ENCODE measurements at regions not wholly inside any gene's neighbourhood (a gene's known extent, or its start where the extent isn't known, plus 50 kb on each side); places are given as distances from the start of the nearest gene placed in this dataset.
"Not testable (repeated sequence)": the region's sequence is repeated elsewhere in the genome, so short reads cannot be mapped to it uniquely, and the experiment has no call there.

DNA sequence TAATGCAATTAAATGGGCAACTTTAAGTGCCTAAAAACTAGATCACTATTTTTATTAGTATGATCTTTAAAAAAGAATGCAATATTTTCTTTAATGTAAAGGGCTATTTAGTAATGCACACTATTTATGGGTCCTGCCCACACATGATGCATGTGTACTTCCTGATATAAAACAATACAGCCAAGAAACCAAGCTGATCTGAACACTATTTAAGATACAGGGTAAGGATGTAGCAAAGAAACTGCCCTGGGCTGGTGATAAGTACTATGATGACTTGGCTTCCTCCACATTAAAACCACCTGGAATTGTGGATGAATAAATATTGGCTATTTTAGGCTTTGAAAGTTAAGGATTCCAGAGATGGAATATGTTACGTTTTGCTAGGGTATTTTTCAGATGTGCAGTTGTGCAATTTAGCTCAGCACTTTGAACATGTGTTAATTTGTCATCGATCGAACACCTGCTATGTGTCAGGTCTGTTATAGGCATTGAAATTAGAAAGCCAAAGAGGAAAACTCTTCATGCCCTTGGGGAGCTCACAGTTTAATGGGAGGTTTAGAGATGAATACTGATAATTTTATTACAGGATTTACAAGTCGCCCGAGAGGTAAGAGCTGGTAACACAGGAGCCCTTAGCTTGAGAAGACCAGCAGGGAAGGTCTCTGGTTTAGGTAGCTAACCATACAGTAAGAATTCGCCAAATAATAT lies 276.7 kb downstream of the PLK2 start:
- H3K4me3 Mint-ChIP-seq: no peak overlapping the region
- no peaks in the 10 kb centered on the region for H3K27me3 Mint-ChIP-seq
- no peaks in the 10 kb centered on the region for H3K36me3 Mint-ChIP-seq
- no peaks in the 10 kb centered on the region for H3K9me3 Mint-ChIP-seq
- H3K27ac Mint-ChIP-seq: no peak overlapping the region
- ATAC-seq (replicated peaks) (no peak), DNase-seq (no peak)
- no peaks in the 10 kb centered on the region for H3K4me1 Mint-ChIP-seq

DNA sequence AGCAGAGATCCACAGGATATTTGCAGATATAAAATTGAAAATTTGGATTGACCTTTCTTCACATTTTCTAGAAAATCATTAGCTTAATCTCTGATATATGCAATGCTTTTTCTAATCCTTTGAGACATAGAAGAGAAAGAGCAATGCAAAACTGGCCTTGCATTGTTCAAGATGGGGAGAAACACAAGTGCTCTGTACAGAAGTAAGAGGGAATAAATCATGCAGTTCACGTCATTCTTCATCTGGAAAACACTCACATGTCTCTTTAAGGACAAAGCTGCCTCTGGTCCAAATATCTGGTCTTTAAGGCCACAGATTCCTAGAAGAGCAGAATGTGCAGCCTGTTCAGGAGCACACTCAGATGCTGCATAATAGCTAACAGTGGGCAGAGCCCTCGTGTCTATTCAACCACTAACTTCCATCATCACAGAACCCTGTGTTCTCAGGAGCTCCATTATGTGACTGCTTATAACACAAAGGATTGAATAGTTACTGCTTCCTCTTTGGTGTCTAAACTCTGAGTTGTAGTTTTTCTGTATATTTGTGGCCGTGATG lies 277.5 kb downstream of the PLK2 start:
- Mint-ChIP-seq H3K27ac (no peak overlapping the region), H3K4me1 (no peaks in the 10 kb centered on the region), H3K27me3 (no peaks in the 10 kb centered on the region), H3K4me3 (no peak overlapping the region), H3K9me3 (no peaks in the 10 kb centered on the region), H3K36me3 (no peaks in the 10 kb centered on the region)
- ATAC-seq (replicated peaks): peak in 1 of 2 donors; percentile 10
- no peak for DNase-seq

DNA sequence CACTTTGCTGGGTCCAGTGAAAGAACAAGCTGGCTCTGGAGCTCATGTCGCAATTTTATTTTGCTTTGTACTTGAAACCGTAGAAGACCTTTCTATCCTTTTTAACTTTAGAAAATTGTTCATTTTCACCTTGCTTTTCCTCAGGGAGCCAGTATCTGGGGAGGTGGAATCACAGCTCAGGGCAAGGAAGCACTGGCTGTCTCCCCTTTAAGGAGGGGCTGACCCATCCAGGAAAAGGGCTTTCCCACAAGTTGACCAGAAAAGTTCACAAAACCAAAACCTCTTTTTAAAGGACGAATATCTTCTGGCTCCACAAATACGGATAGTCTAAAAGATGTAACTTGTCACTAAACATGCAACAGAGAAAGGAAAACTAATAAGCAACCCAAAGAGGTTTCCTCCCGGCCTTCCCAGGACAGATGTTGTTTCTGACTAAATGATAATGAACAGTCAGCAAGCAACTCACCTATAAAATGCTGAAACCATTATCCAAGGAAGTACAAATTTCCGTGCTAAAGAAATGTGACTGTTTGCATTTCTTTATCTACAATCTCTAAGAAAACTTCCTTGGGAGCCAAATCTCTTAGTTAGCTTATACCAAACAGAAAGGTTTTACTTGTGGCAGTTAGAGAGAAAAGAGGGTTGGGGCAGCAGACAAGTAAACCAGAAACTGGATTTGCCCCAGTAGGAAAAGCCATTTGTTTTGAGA lies 278.2 kb downstream of the PLK2 start:
- ATAC-seq (replicated peaks): no peak
- Mint-ChIP-seq H3K36me3 (no peaks in the 10 kb centered on the region), H3K4me3 (no peak overlapping the region), H3K4me1 (no peaks in the 10 kb centered on the region), H3K9me3 (no peaks in the 10 kb centered on the region), H3K27me3 (no peaks in the 10 kb centered on the region), H3K27ac (no peak overlapping the region)
- DNase-seq: no peak

DNA sequence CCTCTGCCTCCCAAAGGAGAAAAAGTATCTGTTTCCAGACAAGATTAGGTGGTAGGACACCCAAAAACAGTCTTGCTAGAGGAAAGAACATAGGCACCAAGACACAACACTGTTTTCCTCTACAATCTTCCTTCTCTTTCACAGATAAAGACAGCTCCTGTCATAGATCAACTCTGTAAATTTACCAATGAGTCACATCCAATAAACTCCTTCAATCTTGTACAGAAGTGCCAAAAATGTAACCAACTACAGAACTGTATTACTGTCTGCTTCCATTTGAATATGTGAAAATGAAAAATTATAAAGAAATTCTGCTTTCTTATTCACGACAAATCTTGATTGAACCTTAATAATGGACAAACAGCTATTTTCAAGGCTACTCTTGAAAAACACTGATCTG lies 286.9 kb downstream of the PLK2 start:
- ATAC-seq (replicated peaks): no peak

DNA sequence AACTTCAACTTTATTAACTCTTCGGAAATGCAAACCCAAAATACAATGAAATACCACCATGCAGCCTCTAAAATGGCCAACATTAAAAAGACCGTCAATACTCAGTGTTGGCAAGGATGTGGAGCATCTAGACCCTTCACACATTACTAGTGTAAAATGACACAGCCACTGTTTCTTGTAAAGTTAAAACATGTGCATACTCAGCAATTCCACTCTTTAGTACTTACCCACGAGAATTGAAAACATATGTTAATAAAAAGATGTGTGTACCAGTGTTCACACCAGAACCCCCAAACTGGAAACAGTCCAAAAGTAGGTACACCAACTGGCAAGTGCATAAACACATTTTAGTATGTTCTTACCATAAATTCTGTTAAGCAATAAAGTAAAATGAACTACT lies 294.7 kb downstream of the PLK2 start:
- DNase-seq (no peak), ATAC-seq (replicated peaks) (no peak)
- H3K9me3 Mint-ChIP-seq: no peaks in the 10 kb centered on the region
- H3K27ac Mint-ChIP-seq: no peak overlapping the region
- H3K4me1 Mint-ChIP-seq: no peaks in the 10 kb centered on the region
- H3K36me3 Mint-ChIP-seq: no peaks in the 10 kb centered on the region
- peaks cover 0 to 6% of the 10 kb centered on the region in 2 donors for H3K27me3 Mint-ChIP-seq
- H3K4me3 Mint-ChIP-seq: no peak overlapping the region

More for the DNA sequence above, 286.9 kb downstream of the PLK2 start:
- H3K27ac Mint-ChIP-seq: no peak overlapping the region
- H3K9me3 Mint-ChIP-seq: no peaks in the 10 kb centered on the region
- H3K27me3 Mint-ChIP-seq: peaks cover 0 to 6% of the 10 kb centered on the region in 2 donors
- H3K4me1 Mint-ChIP-seq: no peaks in the 10 kb centered on the region
- no peaks in the 10 kb centered on the region for H3K36me3 Mint-ChIP-seq
- DNase-seq: no peak
- H3K4me3 Mint-ChIP-seq: no peak overlapping the region

DNA sequence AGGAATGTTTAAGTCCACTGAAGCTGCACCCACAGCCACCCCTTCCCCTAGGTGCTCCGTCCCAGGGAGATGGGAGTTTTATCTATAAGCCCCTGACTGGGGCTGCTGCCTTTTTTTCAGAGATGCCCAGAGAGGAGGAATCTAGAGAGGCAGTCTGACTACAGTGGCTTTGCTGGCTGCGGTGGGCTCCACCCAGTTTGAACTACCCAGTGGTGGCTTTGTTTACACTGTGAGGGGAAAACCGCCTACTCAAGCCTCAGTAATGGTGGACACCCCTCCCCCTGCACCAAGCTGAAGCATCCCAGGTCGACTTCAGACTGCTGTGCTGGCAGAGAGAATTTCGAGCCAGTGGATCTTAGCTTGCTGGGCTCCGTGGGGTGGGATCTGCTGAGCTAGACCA lies 298.0 kb downstream of the PLK2 start:
- not testable (repeated sequence) for ATAC-seq (replicated peaks); H3K4me1 Mint-ChIP-seq

DNA sequence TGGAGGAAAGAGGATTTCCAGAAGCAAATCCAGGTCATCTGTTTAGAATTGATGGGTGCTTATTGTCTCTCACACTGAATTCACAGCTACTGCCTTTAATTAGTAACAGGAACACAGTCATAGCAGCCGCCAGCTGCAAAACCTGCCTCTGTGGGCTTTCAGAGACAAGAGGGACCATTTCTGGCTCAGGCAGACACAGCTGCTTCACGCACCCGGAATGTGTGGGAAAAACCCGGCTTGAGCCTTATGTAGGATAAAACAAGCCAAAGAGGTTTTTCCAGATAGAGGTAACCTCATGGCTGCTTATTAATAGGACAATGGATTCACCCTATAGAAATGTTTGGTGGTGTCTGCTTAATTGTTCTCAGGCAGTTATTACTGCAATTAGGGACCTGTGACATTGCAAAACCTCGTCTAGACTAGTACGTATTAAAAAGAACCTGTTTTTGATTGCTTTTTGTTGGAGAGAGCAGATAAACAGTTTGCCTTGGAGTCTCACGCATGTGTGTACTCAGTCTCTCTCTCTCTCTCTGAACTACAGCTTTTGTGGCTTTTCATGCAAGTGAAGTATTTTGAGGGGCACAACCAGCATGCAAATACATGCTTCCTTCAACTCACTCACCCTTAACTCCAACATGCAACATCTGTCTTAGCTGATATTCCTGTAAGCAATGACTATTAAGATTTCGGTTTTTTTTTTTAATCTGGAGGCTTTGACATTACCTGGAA lies 302.7 kb downstream of the PLK2 start:
- ATAC-seq (replicated peaks) (no peak), DNase-seq (no peak)
- Mint-ChIP-seq H3K27me3 (no peaks in the 10 kb centered on the region), H3K4me3 (no peak overlapping the region), H3K4me1 (no peaks in the 10 kb centered on the region), H3K27ac (no peak overlapping the region), H3K36me3 (no peaks in the 10 kb centered on the region), H3K9me3 (no peaks in the 10 kb centered on the region)

More for the DNA sequence above, 298.0 kb downstream of the PLK2 start:
- not testable (repeated sequence) for H3K27ac Mint-ChIP-seq, H3K36me3 Mint-ChIP-seq, H3K9me3 Mint-ChIP-seq, DNase-seq, H3K27me3 Mint-ChIP-seq, H3K4me3 Mint-ChIP-seq

DNA sequence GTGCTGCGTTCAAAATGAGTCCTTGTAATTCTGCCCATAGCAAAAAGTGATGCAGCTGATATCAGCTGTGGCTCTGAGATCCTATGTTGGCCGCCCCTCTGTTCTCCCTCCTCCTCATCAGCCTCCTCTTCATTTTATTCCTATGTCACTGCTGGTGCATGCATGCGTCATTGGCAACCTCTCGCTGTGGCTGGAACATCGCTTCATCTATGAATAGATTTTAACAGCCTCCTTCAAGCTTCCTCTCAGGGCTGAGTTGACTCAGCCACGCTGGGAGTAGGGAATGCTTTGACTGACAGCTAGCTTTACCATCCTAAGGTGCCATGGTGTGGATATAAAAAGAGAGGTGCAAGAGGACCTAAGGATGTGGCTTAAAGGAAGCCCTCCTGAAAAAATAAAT lies 303.5 kb downstream of the PLK2 start:
- Mint-ChIP-seq H3K9me3 (peaks cover 0 to 2% of the 10 kb centered on the region in 2 donors), H3K4me3 (no peak overlapping the region), H3K4me1 (no peaks in the 10 kb centered on the region), H3K27ac (no peak overlapping the region), H3K27me3 (no peaks in the 10 kb centered on the region), H3K36me3 (no peaks in the 10 kb centered on the region)
- ATAC-seq (replicated peaks) (no peak), DNase-seq (no peak)

DNA sequence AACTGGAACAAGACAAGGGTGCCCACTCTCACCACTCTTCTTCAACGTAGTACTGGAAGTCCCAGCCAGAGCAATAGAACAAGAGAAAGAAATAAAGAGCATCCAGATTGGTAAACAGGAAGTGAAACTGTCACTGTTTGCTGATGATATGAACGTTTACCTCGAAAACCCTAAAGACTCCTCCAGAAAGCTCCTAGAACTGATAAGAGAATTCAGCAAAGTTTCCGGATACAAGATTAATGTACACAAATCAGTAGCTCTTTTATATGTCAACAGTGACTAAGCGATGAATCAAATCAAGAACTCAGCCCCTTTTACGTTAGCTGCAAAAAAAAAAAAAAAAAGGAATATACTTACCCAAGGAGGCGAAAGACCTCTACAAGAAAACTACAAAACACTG lies 306.6 kb downstream of the PLK2 start:
- no peaks in the 10 kb centered on the region for H3K27me3 Mint-ChIP-seq
- H3K36me3 Mint-ChIP-seq: no peaks in the 10 kb centered on the region
- no peaks in the 10 kb centered on the region for H3K4me1 Mint-ChIP-seq
- DNase-seq: no peak
- no peak overlapping the region for H3K27ac Mint-ChIP-seq
- no peak for ATAC-seq (replicated peaks)
- H3K4me3 Mint-ChIP-seq: no peak overlapping the region
- H3K9me3 Mint-ChIP-seq: peaks cover 0 to 2% of the 10 kb centered on the region in 2 donors

DNA sequence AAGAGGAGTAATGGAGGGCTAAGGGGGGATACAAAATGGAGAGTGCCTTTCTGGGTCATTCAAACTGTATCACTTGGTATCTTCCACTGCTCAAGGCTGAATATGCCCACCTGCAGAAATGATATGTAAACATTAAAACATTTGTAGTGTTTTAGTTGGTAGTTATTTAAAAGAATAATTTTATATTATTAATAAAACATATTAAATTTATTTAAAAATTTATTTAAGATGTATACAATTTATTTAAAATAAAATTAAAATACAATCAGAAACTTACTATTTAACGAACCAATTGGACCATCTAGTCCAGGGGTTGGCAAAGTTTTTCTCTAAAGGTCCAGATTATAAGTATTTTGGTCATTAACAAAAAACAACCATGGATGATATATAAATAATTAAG lies 308.5 kb downstream of the PLK2 start:
- Mint-ChIP-seq H3K9me3 (peaks cover 0 to 2% of the 10 kb centered on the region in 2 donors), H3K4me1 (no peaks in the 10 kb centered on the region), H3K4me3 (no peak overlapping the region), H3K27me3 (no peaks in the 10 kb centered on the region), H3K27ac (no peak overlapping the region), H3K36me3 (no peaks in the 10 kb centered on the region)
- no peak for DNase-seq
- ATAC-seq (replicated peaks): no peak

DNA sequence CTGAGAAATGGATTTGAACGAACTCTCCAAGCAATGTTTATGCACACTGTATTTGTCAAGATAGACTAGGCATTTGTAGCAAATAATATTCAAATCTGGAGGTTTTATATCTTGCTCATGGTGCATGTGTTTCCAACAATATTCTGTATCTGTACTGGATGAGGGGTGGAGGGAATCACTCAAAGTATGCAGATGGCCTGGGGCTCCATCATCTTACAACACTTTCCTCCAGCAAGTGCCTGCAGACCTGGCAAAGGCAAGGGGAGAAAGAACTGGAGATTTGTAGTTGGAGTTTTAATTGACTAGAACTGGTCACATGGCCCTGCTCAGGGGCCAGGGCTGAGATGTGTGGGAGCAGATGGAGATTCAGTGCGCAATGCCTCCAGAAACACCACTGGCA lies 309.0 kb downstream of the PLK2 start:
- peak overlapping the region; percentile 20 for H3K27ac Mint-ChIP-seq
- no peaks in the 10 kb centered on the region for H3K4me1 Mint-ChIP-seq
- peaks cover 0 to 2% of the 10 kb centered on the region in 2 donors for H3K9me3 Mint-ChIP-seq
- no peaks in the 10 kb centered on the region for H3K36me3 Mint-ChIP-seq
- H3K4me3 Mint-ChIP-seq: no peak overlapping the region
- no peaks in the 10 kb centered on the region for H3K27me3 Mint-ChIP-seq
- DNase-seq: no peak
- no peak for ATAC-seq (replicated peaks)

DNA sequence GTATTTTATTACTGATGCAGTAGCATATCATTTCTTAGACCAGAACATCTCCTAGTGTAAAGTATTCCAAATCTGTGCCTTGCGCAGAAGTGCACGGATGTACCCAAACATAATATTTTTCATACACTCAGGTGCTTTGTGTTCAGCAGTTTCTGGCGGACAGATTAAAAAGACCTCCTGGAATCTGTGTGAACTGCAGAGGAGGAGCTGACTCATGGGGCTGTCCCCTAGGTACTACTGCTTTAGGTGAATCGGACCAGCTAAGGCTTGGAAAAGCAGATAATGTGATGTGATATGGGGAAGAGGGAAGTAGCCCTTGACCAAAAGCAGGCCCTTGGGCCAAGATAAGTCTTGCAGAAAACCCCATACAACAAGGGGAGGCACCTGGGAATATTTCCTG lies 310.1 kb downstream of the PLK2 start:
- ATAC-seq (replicated peaks): no peak
- no peak overlapping the region for H3K4me3 Mint-ChIP-seq

DNA sequence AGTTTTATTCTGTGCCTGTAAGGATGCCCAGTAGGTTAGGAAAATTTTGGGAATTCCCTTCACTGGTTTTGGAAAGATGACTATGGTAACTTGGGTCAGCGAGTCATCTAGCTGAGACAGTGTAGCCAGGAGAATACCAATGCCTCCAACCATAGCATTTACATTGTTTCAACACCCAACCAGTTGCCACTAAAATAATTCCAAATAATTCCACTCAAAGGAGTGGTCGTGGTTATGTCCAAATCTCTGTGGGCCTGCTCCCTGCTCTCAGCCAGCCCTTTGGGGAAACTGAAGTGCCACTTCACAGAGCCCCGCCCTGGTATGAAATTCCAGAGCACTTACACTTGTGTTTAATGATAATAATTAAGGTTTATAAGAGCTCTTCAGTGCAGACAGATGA lies 310.5 kb downstream of the PLK2 start:
- Mint-ChIP-seq H3K4me3 (no peak overlapping the region), H3K9me3 (peaks cover 0 to 2% of the 10 kb centered on the region in 2 donors), H3K36me3 (no peaks in the 10 kb centered on the region), H3K4me1 (no peaks in the 10 kb centered on the region), H3K27ac (no peak overlapping the region), H3K27me3 (no peaks in the 10 kb centered on the region)
- no peak for DNase-seq
- ATAC-seq (replicated peaks): no peak

More for the DNA sequence above, 310.1 kb downstream of the PLK2 start:
- H3K36me3 Mint-ChIP-seq: no peaks in the 10 kb centered on the region
- no peaks in the 10 kb centered on the region for H3K4me1 Mint-ChIP-seq
- peaks cover 0 to 2% of the 10 kb centered on the region in 2 donors for H3K9me3 Mint-ChIP-seq
- no peak for DNase-seq
- H3K27me3 Mint-ChIP-seq: no peaks in the 10 kb centered on the region
- no peak overlapping the region for H3K27ac Mint-ChIP-seq

DNA sequence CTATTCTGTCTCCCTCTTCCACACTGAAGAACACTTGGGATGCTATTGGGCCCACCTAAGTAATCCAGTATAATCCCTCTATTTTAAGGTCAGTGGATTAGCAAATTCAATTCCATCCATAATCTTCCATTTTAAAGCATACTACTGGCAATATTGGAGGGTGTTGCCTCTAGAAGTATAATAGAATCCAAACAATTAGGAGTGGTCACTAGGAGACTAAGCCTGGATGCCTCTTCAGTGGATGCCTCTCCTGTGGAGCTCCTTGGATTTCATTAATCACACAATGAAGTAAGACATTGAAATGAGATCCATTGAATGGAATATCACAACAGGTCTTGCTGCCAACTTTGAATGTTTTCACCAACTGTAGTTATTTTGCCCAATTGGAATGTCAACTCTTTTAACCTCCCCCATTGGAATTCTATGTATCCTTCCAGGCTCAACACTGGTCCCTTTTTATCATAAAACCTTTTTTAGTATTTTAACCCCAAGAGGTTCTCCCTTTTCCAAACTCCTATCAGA lies 311.6 kb downstream of the PLK2 start:
- Mint-ChIP-seq H3K27me3 (no peaks in the 10 kb centered on the region), H3K4me1 (no peaks in the 10 kb centered on the region), H3K36me3 (no peaks in the 10 kb centered on the region), H3K27ac (no peak overlapping the region), H3K9me3 (peaks cover 0 to 2% of the 10 kb centered on the region in 2 donors), H3K4me3 (no peak overlapping the region)
- DNase-seq (no peak), ATAC-seq (replicated peaks) (no peak)
